GM21576 (cell line): ENCODE measurements at regions not wholly inside any gene's neighbourhood (a gene's known extent, or its start where the extent isn't known, plus 50 kb on each side); places are given as distances from the start of the nearest gene placed in this dataset.

Source experiments
- ATAC-seq: cut with Tn5 transposase; IDR thresholded peaks from one replicate; pipeline ENCODE4 v1.9.1; 2021; ENCODE audit warnings: mild to moderate bottlenecking, moderate library complexity; ENCODE audit not compliant: unreplicated experiment

DNA sequence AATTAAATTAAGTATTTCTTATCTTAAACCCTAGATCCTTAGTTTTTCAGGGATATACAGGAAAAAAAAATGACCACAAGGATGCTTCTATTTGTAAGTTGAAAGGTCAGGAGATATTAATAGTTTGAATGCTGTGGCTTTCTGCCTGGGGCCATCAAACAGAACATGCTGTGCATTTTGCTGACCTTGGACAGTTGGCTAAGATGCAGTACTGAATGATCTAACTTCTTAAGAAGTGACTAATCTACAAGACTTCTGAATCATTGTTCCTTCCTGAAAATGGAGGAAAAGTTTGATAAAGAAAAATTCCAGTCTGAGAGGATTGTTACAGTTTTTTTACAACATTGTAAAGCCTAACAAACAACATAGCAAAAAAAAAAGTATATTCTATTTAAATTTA, 237.8 kb upstream of the JADE1 start:
- ATAC-seq = no peak

DNA sequence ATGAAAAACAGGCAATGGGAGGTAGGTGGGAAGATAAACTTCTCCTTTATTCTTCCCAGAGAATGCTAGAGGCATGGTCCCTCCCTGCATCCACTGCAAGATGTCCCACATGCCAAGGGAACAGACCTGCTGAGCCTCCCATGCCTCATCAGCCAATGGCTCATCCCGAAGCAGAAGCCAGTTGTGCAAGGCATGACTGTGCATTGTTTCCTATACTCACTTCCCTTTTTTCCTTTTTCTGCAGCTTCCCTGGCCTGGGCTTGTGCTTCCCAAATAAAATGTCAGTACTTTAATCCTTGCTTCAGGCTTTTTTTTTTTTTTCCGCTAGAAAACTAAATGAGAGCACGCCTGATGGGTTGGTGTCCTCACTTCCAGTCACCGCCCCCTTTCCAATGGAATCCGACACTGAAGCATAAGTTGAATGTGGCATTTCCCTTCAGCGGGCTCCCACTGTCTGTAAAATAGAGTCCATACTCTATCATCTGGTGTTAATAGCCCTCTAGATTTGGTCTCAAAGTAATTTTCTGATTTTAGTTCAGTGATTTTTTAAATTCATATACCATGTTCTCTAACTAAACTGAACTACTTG, 239.0 kb upstream of the JADE1 start:
- no peak for ATAC-seq

DNA sequence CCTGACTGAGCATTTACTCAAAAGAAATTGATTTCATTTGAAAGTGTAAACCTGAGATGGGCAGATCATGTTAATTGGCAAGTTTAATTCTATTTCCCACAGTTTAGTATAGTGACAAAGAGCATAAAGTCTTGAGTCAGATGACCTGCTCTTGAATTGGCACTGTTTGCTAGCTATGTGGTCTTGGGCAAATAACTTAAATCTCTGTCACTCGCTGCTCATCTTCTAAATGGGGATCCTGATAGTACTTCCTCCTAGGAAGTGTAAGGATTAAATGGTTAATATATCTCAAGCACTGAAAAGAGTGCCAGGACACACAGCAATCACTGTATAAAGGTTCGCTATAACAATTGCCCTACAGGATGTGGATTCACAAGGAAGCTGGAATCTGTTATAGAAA, 242.8 kb upstream of the JADE1 start:
- ATAC-seq = no peak

DNA sequence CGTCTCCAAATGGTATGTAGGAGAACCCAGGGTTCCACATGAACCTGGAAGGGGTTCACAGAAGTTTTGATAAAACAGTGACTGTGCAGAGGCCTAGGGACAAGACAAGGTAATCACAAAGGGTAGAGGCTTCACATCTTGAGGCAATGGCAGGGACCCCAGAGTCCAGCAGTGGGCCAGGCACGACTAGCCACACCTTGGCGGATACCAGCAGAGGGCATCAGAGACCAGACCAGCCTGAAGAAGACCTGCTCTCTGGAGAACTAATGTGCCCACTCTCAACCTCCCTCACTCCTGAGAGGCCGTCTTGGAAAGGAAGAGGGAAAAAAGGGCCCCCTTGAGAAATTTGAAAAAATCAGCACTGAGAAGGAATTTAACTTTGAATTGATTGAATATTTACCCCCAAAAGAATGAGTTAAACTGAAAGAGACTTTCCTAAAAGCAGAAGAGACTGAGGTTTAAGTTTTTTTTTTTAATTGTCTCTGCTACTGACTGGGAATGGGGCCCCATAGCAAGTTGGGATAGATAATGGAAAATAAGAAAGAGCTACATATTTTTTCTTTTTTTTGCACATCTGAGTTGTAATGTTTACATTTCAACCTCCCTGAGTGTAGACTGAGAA, 243.8 kb upstream of the JADE1 start:
- no peak for ATAC-seq

DNA sequence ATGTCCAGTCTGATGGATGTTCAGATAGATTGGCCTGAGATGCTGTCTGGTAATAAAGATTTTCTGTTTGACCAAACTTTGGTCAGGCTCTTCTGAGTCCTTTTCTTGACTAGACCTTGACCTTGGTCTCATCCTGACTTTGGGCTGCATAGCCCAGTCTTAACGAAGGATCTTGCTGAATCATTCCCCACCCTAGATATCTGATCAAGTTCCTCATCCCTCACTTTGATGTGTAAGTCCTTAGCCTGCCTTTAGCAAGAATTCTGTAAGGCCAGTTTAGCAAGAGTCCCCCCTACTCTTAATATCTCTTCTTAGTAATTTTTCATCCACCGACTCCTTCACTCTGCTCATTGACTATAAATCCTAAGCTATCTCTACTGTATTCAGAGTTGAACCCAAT, 244.4 kb upstream of the JADE1 start:
- no peak for ATAC-seq

DNA sequence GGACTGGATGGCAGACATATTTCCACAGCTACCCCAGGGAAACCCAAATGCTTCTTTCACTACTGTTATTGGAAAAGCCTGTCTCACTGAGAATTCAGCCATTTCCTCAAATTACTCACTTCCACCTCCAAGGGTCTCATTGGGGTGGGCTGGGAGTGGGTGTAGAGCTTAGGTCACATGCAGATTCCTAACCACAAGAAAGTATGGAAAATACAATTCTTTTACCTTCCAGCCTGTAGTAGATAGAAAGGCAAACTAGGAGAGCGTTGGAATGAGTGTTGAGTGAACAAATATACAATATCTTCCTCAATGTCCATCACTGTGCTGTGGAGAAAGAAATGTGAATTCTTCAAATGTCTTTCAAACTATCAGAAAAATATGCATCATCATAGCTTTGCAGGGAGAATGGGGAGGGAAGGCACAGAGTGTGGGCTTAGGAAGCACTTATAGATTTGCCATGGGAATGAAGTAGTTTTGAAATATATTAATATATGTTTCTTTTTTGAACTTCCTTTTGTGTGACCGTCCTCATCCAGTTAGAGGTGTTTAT, 245.3 kb upstream of the JADE1 start:
- ATAC-seq = no peak

DNA sequence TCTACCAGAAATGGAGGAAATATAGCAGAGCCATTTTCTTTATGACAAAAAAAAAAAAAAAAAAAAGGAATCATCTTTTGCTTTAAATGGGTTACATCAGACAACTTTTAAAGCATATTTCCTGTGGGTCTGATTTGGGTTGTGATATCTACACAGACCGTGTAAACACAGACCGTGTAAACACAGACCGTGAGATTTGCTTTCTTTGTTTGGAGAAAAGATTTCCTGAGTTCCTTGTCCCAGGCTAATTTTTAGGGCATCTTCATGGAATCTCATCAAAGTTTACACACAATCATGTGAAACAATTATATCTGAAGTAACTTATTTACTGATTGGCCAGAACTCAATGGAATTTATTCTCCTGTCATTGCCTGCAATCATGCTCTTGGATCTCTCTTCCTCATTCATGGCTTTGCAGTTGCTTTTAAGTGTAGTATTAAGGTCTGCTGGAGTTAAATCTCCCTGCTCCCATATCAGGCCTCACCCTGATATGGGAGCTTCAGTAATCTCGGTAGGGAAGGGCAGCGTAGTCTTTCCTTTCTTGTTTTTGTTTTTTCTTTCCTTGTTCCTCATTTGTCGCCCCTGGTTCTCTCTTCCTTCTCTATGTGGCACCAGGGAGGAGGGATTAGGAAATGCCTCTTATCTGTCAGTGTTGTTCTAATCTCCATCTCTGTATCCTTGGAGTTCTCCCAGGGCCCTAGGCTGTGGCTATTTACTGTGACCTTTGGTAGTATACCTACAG, 248.6 kb upstream of the JADE1 start:
- no peak for ATAC-seq

DNA sequence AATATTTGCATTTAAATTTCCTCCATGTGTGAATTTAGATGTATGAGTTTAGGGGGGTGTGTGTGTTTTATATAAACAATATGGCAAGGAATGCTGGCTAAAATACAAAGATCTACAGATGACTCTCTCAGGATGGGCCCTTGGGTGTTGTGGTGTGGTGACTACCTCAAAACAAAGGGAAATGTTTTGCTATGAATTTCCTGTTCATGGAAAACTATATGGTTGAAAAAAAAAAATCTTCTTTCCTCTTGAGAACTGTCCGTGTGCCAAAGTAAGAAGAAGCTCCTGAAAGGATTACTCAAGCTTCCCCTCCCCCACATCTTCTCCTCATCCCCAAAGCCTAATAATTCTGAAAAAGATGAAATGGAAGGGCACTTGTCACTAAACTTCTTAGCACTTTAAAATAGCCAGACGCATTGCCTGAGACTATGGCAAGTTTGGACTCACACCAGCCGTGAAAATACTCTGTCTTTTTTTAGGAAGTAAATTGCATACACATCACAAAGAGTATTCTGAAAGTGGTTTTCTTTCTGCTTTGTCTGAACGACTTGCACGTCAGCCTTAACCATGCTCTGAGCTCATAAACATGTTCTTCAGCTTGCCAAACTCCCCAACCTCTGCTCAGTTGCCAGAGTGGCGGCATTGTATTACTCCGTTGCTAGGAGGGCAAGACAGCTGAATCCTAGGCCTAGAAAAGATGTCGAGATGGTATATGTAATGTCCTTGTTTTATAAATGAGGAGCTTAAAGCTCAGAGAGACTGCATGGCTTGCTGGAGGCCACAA, 250.4 kb upstream of the JADE1 start:
- ATAC-seq = no peak

DNA sequence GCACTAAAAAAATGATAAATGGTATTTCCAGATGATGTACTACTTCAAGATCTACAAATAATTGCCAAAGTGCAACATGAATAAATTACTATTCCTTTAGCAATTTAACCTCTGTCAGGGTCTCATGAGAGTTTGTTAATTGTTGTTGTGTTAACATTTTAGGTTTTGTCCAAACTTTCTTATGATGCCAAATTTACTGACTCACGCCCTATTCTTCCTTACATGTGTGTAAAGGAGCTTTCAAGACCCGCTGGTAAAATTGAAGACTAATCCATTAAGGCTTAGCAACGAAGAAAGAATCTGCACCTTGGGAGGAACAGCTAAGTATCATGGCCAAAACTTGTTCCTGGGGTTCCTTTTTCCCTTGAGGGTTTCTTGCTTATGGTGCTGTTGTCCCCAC, 252.7 kb upstream of the JADE1 start:
- ATAC-seq = no peak

DNA sequence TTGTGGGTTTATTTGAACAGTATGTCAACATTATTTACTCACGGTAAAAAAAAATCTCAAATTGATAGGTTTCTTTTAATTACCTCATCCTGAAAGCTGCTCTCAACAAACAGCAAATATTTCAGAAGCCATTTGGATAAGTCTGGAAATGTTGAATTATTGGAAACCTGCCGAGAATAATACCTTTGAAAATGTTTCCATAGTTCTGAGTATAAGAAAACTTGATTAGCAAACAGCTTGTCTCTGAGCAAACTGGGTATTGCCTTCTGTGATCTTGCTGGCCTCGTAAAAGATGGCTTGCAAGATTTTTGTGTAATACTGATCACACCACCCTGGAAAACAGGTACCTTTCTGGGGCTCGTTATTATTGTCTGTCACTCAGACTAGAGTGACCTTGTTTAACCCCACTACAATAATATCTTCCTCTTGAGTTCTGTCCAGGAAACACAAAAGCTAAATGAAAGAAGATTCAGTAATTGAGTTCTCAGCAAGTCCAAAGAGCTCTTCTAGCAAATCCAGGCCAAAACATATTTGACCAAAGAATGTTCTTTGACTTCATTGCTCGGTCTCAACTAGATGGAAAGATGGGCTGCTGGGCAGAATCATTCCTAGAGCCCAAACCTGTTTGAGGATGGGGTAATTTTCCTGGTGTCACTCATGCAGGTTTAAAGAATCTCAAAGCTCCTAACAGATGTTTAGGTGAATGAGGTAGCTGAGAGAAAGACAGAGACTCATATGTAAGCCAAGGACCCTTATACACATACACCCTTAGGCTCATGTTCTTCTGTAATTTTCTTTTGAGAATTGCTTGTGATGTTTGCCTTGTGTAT, 255.6 kb upstream of the JADE1 start:
- ATAC-seq = no peak

DNA sequence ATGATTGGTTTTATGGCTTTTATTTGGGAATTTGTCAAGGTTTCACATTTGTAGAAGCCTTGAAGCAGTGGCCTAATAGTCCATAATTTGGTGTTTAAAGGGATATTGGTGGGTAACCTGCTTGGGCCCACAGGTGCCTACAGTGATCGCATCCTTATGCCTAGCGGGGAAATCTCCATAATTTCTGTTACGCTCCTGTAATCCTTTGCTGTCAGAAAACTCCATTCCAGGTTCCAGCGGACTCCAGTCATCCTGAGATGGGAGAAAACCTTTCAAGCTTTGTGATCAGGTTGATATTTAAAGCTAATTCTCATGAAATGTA, 257.0 kb upstream of the JADE1 start:
- ATAC-seq = no peak

DNA sequence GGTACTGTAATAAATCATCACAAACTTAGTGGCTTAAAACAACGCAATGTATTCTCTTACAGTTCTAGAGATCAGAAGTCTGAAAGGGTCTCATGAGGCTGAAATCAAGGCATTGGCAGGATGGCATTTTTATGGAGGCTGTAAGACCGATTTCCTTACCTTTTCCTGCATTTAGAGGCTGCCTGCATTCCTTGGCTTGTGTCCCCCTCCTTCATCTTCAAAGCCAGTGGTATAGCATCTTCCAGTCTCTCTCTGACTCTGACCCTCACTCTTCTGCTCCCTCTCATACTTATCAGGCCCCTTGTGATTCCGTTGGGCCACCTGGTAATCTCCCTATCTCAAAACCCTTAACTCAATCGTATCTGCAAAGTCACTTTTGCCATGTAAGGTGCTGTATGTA, 258.2 kb upstream of the JADE1 start:
- no peak for ATAC-seq

DNA sequence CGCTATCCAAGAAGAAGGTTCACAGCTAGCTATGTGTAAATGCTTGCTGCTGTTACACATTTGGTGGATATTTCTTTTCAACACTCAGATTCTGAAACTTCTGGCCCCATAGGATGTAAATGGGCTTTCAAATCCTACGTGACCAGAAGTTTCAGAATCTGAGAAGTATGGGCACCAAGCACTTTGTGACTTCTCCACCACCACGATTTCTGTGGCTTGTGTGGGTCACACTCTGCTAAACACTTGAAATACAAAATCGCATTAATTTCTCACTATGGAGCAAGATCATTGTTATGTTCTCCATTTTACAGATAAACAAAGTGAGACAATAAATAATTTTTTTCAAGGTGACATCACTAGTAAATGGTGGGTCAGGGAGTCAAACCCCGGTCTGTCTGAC, 259.4 kb upstream of the JADE1 start:
- no peak for ATAC-seq

DNA sequence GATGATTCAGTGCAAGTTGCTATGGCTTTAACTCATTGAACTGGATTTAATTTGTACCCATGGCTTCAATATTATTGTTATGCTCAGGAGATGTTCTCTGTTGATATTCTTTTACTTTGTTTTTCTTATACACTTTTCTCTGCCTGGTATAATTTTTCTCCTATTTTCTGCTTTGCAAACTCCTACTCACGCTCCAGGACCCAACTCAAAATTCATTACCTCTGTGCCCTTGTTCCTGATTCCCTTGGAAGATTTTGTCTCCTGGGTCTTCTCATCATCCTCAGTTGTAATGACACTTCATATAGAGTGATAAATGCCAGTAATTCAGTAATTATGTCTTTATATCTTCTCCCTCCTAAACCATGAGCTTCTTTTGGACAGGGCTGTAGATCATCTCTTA, 259.9 kb upstream of the JADE1 start:
- ATAC-seq = no peak

DNA sequence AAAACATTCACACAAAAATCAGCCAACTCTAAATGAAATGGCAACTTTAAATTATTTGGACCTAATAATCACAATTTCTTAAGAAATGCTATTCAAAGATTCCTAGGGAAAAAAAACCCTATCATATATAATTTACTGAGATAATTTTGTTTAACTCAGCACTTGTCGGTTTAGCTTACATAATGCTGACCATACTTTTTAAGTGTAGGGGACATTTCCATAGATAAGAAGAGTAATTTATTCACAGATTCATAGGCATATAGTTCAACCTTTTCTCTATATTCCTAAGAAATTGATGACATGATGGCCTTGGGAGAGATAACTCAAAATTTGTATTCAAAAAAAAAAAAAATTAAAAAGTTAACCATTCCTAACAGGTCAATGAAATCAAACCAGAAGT, 260.8 kb upstream of the PGRMC2 start:
- ATAC-seq = no peak

DNA sequence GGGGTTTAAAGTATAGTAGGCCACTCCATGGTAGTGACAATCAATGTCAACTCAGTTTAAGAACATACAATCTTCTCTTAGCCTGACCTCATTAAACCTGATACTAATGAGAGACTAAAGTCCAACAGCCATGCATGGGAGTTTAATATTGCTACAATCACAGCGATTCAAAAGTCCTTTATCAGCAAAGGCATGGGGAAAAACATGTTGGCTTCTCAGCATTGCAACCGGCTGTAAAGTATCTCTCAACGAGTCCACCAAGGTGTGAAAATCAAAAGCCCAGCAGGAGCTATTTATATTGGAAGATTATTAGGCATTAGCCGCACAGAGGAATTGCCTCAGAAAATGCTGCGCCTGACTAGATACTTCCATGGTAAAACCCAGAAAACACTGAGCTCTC, 256.7 kb upstream of the PGRMC2 start:
- ATAC-seq = no peak

DNA sequence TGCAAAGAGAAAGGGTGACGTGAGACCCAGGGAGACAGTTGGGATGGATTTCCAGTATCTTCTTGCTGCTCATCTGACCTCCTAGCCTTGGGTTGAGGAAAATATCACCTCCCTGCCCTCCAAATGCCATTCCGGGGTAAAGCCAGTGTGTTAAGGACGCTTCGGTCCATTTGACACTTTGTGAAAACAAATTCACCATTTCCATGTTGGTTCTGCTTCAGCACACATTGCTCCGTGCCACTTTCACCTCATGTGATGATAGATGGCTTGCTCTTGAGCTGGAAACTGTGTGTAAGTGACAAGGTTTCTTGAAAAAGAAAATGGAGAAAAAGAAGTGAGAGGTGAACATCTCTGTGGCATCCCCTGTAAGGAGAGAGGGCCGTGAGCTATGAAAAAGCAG, 256.1 kb upstream of the PGRMC2 start:
- no peak for ATAC-seq

DNA sequence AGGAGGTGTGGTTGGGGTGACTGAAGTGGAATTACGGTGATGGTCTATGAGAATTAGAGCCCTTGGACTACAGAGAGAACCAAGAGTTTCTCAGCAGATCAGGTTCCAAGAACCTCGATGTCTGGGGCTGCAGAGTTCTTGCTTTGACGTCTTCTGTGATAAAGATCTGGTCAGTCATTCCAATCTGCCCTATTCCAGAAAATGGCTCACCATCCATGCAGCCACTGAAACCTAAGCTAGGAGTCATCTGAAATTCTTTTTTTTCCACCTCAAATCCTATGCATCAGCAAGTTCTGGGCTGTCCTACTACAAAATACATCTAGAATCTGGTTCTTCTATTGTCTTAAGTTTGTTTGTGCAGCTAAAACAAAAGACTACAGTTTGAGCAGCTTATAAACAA, 254.4 kb upstream of the PGRMC2 start:
- ATAC-seq = no peak

DNA sequence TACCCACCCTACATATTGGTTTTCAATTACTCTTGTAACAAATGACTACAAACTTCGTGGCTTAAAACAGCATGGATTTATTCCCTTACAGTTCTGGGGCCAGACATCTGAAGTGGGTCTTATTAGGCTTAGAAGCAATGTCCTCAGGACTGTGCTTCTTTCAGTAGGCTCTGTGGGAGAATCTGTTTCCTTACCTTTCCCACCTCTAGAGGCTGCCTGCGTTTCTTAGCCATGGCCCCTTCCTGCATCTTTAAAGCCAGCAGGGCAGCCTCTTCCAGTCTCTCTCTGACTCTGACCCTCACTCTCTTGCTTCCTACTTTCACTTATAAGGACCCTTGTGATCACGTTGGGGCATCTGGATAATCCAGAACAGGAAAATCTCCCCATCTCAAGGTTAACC, 252.5 kb upstream of the PGRMC2 start:
- no peak for ATAC-seq

DNA sequence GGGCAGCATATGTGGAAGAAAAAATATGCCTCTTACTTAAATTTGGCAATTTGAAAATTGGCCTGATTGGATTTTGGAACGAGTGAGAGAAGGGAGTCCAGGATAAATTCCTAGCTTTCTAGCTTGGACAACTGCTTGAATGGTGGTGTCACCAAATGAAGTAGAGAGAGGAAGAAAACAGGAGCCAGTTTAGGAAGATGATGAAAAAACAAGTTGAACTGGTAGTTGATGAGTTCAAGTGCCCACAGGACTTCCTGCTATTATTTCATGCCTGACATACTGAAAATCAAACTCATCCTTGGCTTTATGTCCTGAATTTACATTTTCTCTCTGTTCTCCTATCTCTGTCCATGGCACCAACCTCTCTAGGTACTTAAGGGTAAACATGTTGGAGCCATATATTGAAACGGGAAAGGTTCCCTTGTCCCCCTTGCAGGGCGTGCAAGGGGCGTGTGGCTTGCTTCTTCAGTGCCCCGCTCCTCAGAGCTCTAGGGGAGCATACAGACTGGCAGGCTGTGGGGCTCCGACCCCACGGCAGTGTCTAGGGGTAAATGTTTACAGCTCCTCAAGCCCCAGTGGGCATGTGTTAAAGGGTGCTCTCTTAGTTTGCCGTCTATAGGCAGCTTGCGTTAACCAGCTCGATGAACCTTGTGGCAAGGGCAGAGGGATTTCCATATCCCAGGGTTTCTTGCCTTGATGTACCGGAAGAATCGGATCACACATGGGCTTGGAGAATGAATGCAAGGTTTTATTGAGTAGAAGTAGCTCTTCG, 250.7 kb upstream of the PGRMC2 start:
- no peak for ATAC-seq
